Retina (tissue), 1 donor: ENCODE measurements at regions not wholly inside any gene's neighbourhood (a gene's known extent, or its start where the extent isn't known, plus 50 kb on each side); places are given as distances from the start of the nearest gene placed in this dataset.

Source experiments
- DNase-seq: peaks from one replicate; pipeline ENCODE4 v3.0.0-alpha.2; 2016

- peak; percentile 72 for DNase-seq
These were observed 57.4 kb downstream of the IGLL1 start for GRCh38 chr22:23522623-23523251.

GRCh38 chr22:23521441-23522113, 58.5 kb downstream of the IGLL1 start:
- peak; percentile 96 for DNase-seq

- no peak for DNase-seq
These were observed 59.1 kb downstream of the IGLL1 start for GRCh38 chr22:23520863-23521440.

- no peak for DNase-seq
These were observed 60.5 kb downstream of the IGLL1 start for GRCh38 chr22:23519442-23520157.

GRCh38 chr22:23518376-23519187, 61.5 kb downstream of the IGLL1 start:
- DNase-seq, result peak; percentile 61

GRCh38 chr22:23517804-23518375, 62.2 kb downstream of the IGLL1 start:
- DNase-seq, result no peak

GRCh38 chr22:23516304-23516703, 63.8 kb downstream of the IGLL1 start:
- DNase-seq, result no peak

- DNase-seq, result no peak
These were observed 65.6 kb downstream of the IGLL1 start for GRCh38 chr22:23514322-23515038.

- DNase-seq, result no peak
These were observed 66.4 kb downstream of the IGLL1 start for GRCh38 chr22:23513705-23514104.

GRCh38 chr22:23513133-23513532, 67.0 kb downstream of the IGLL1 start:
- peak; percentile 11 for DNase-seq

GRCh38 chr22:23512721-23513120, 67.4 kb downstream of the IGLL1 start:
- no peak for DNase-seq

GRCh38 chr22:23512348-23512705, 67.8 kb downstream of the IGLL1 start:
- no peak for DNase-seq

GRCh38 chr22:23511627-23512347, 68.3 kb downstream of the IGLL1 start:
- no peak for DNase-seq

GRCh38 chr22:23509571-23510302, 70.4 kb downstream of the IGLL1 start:
- DNase-seq, result no peak

- DNase-seq, result no peak
These were observed 75.6 kb downstream of the IGLL1 start for GRCh38 chr22:23504516-23504915.

GRCh38 chr22:23503736-23504440, 76.2 kb downstream of the IGLL1 start:
- no peak for DNase-seq

- DNase-seq, result no peak
These were observed 76.9 kb downstream of the IGLL1 start for GRCh38 chr22:23503142-23503541.

GRCh38 chr22:23501708-23502107, 78.4 kb downstream of the IGLL1 start:
- no peak for DNase-seq

GRCh38 chr22:23501261-23501619, 78.8 kb downstream of the IGLL1 start:
- DNase-seq, result no peak
